ENCODE measurements at regions not wholly inside any gene's neighbourhood (a gene's known extent, or its start where the extent isn't known, plus 50 kb on each side); places are given as distances from the start of the nearest gene placed in this dataset.
"Not testable (repeated sequence)": the region's sequence is repeated elsewhere in the genome, so short reads cannot be mapped to it uniquely, and the experiment has no call there.

GRCh38 chr3:4071481-4072184 is 231.5 kb upstream of the SETMAR start:
- no peak for DNase-seq (ENCODE audit: low spot score)

GRCh38 chr3:4077278-4077677 is 225.9 kb upstream of the SETMAR start:
- DNase-seq (ENCODE audit: low spot score) = not testable (repeated sequence)

- no peak for DNase-seq (ENCODE audit: low spot score)
Measured at GRCh38 chr3:4077950-4078349, 225.2 kb upstream of the SETMAR start.

- DNase-seq (ENCODE audit: low spot score) = no peak
Measured at GRCh38 chr3:4078903-4079302, 224.3 kb upstream of the SETMAR start.

GRCh38 chr3:4079339-4080195 is 223.6 kb upstream of the SETMAR start:
- peak; percentile 34 for DNase-seq (ENCODE audit: low spot score)

GRCh38 chr3:4083225-4084015 is 219.7 kb upstream of the SETMAR start:
- DNase-seq (ENCODE audit: low spot score) = no peak

GRCh38 chr3:4084271-4084670 is 218.9 kb upstream of the SETMAR start:
- no peak for DNase-seq (ENCODE audit: low spot score)

GRCh38 chr3:4086662-4087061 is 216.5 kb upstream of the SETMAR start:
- DNase-seq (ENCODE audit: low spot score) = not testable (repeated sequence)

GRCh38 chr3:4091786-4092185 is 211.4 kb upstream of the SETMAR start:
- no peak for DNase-seq (ENCODE audit: low spot score)

GRCh38 chr3:4097801-4098200 is 205.4 kb upstream of the SETMAR start:
- DNase-seq (ENCODE audit: low spot score) = no peak

- no peak for DNase-seq (ENCODE audit: low spot score)
Measured at GRCh38 chr3:4099607-4100006, 203.6 kb upstream of the SETMAR start.

GRCh38 chr3:4107430-4107829 is 195.7 kb upstream of the SETMAR start:
- no peak for DNase-seq (ENCODE audit: low spot score)

GRCh38 chr3:4113811-4114522 is 189.2 kb upstream of the SETMAR start:
- no peak for DNase-seq (ENCODE audit: low spot score)

- no peak for DNase-seq (ENCODE audit: low spot score)
Measured at GRCh38 chr3:4119119-4119518, 184.1 kb upstream of the SETMAR start.

- DNase-seq (ENCODE audit: low spot score) = no peak
Measured at GRCh38 chr3:4125576-4125975, 177.6 kb upstream of the SETMAR start.

- no peak for DNase-seq (ENCODE audit: low spot score)
Measured at GRCh38 chr3:4138150-4138785, 164.9 kb upstream of the SETMAR start.

- no peak for DNase-seq (ENCODE audit: low spot score)
Measured at GRCh38 chr3:4138786-4139431, 164.3 kb upstream of the SETMAR start.

- no peak for DNase-seq (ENCODE audit: low spot score)
Measured at GRCh38 chr3:4139462-4140140, 163.6 kb upstream of the SETMAR start.

- no peak for DNase-seq (ENCODE audit: low spot score)
Measured at GRCh38 chr3:4140921-4141320, 162.2 kb upstream of the SETMAR start.

- DNase-seq (ENCODE audit: low spot score) = no peak
Measured at GRCh38 chr3:4147556-4148118, 155.5 kb upstream of the SETMAR start.

Data from HuH-7.5 (cell line).